Tongue (tissue), 1 donor: ENCODE measurements at regions not wholly inside any gene's neighbourhood (a gene's known extent, or its start where the extent isn't known, plus 50 kb on each side); places are given as distances from the start of the nearest gene placed in this dataset.
"Not testable (repeated sequence)": the region's sequence is repeated elsewhere in the genome, so short reads cannot be mapped to it uniquely, and the experiment has no call there.

Experiments used
- DNase-seq: peaks from one replicate; pipeline ENCODE4 v3.0.0-alpha.2; 2015

GRCh38 chr17:59494757-59495368, 70.5 kb upstream of the DHX40 start:
- DNase-seq = no peak

DNA sequence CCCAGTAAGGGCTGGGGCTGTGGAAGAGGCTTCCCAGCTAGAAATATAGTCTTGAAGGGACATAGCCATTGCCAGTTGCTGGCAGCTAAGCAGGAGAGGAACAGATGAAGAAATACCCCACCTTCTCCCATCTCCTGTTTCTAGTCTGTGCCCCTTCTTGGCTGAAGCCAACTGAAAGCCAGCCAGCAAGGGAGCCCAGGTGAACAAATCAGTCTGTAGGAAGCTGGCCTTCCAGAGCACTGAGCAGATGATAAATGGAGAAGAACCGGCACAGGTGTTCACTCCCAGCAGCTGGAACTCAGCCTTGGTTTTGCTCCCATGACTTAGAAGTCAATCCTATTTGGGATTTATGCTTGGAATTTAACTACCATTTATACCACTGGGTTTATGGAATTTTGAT, 69.2 kb upstream of the DHX40 start:
- DNase-seq = no peak

GRCh38 chr17:59498530-59499307, 66.7 kb upstream of the DHX40 start:
- peak; percentile 77 for DNase-seq

- DNase-seq = not testable (repeated sequence)
Measured at GRCh38 chr17:59500086-59500655, 65.2 kb upstream of the DHX40 start.

GRCh38 chr17:59501690-59502089, 63.7 kb upstream of the DHX40 start:
- DNase-seq = no peak

- no peak for DNase-seq
Measured at GRCh38 chr17:59502800-59503199, 62.6 kb upstream of the DHX40 start.

DNA sequence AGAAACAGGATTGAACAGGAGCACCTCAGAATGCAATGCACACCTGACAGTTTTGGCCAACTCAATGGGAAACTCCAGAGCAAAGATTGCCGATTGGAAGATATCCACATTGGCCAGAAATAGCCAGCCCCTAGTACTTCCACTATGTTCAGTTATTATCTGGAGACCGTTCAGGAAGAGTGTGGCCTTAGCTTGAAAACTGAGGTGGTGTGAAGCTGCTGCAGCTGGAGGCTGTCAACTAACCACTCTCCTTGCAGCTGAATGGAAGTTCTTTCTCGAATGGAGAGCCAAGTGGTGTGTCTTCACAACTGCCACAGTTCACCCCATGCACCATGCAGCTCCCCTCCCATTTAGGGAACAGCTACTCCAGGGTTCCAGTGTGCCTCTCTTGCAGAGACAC, 61.9 kb upstream of the DHX40 start:
- no peak for DNase-seq

DNA sequence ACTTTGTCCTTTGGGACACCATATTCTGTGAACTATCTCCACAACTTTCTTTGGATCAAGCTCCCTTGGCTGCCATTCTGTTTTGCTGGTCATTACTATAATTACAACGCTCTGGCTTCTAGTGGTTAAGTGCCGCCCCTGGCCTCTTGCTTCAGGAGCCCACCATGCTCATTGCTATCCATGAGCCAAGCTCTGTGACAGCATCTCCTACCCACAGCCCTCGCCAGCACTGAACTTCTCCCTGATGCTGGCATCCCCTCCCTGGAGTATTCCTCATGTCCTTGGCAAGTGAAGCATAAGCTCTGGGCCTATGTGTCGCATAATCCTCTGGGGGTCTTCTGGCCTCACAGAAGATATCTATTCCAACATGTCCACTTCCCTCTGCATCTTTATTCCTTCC, 60.6 kb upstream of the DHX40 start:
- DNase-seq = no peak

DNA sequence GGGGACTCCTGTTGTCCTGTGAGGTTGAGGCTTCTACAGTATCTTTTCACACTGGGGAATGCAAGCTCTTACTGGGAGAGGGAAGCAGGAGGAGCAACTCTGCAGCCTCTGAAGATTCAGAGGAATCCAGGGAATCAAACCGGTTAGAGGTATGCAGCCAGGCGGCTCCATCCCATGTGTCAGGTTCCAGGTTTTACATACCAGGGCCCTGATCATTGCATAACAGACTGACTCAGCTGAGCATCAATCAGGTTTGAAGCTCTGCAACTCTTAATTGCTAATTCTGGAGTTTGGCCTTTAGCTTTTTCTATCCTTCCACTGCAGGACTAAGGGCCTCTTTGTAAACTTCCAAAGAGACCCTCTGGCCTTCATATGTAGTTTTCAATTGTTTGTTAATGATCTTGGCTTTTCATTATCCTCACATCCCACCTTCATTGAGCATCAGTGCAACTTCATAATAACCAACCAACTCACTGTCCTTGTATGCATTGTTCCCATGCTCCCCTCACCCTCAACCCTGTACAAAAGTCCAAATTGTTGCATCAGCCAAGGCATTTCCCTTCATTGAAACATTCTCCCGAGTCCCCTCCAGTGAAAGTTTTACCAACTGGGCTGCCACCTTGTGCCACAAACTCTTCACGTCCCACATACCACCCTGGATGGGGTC, 59.7 kb upstream of the DHX40 start:
- DNase-seq = no peak

DNA sequence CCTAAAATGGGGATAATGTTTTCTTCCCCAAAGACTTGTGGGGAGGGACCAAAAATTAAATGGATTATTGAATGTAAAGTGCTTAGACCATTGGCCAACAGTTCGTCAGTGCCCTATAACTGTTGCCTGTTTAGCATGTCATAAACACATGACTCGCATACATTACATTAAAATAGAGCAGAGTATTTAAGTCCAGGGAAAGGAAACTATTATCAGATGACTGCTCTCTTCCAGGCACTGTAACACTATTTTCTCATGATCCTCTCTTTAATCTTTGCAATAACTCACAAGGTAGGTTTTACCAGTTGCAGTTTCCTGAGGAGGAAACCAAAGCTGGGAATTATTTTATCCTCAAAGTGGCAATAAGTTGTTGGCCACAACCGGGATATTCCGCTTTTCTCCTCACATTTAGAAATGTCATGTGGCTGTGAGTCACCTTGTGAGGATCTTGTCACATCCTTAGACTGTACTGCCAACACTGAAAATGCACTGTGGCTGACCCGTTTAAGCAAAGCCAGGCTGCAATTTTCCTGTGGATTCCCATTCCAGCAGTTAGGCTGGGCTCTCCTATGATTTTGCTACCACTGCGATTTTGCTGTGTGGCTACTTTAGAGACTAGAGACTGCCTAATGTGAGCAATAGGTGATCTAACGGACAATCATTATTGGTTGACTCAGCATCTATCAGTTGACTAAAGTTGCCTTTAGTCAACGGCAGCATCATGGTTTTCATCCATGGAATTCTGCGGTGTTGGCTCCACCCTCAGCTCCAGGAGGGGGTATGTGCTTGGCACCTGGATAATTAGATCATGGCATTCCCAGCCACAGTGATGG, 58.3 kb upstream of the DHX40 start:
- no peak for DNase-seq

GRCh38 chr17:59508999-59509625, 56.3 kb upstream of the DHX40 start:
- DNase-seq = no peak

DNA sequence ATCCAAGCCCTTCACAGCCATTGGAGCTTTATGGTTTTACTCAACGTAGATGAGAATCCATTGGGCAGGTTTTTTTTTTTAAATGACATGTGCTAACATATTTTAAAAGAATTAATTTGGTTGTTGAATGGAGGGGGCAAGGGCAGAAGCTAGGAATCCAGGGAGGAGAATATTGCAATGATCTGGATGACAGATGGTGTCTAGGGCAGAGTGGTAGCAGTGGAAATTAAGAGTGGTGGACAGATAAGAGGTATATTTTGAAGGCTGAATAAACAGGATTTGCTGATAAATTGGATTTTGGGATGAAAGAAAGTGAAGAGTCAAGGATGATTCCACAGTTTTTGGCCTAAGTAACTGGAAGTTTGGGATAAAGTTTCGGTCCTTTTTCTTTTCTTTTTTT, 54.8 kb upstream of the DHX40 start:
- no peak for DNase-seq

GRCh38 chr17:59511726-59512125, 53.7 kb upstream of the DHX40 start:
- no peak for DNase-seq

DNA sequence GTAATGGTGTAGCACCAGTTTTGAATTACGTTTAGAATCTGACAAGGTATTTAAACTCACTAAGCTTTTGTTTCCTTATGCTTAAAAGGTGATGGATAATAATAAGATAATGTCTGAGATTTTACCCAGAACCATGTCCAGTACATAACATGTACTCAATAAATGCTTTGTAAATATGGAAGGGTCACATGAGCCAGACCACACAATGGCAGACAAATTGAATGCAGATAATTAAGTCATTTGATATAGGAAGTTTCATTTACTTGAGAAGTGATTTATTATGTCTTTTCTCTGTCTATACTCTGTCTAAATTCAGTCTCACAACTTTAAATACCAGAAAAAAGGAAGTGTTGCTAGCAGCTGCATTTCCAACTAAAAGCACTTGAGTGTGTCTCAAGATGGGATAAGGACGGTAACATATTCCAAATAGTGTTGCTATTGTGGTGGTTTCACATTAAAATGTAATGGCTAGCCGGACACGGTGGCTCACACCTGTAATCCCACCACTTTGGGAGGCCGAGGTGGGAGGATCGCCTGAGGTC, 52.5 kb upstream of the DHX40 start:
- DNase-seq = no peak

DNA sequence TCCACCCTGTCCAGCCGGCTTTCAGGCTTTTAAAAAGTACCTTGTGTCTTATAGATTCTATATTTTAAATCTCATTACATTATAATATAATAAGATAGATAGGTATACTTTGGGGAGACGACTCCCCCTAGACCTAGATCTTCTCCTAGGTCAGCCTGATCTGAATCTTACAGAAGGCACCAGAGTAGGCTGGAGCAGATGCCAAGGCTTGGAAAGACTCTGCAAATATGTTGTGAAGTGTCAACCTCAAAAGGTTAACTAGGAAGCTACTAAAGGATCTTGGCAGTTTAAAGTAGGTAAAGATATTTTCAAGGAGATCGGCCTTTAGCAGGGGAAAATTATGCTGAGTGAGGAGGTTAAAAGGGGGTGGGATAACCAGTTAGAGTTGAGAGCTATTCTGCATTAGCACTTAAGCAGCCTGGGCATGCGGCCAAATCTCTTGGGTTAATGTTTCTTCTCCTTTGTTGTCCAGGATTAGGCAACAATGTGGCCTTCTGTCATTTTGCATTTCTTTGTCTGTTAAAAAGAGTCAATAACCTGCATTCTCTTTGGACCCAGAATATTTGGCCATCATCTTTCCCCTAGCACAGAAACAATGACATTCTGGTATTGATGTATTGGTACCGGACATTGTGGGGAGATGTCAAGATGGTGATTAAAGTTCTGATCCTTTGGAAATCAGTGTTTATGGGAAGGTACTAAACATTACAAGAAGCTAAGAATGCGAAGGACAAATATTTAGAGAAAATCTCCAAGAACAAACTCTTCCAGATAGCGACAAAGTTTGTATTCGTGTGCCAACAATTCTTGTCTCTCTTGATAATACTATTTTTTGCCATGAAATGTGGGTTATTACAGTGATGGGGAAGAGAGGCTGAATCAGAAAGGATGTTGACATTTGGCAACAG, 51.2 kb upstream of the DHX40 start:
- DNase-seq = peak; percentile 82
